Neural progenitor cell (in vitro differentiated cells): ENCODE measurements at regions not wholly inside any gene's neighbourhood (a gene's known extent, or its start where the extent isn't known, plus 50 kb on each side); places are given as distances from the start of the nearest gene placed in this dataset.

Experiments
- DNase-seq: peaks from one replicate; pipeline ENCODE4 v3.0.0-alpha.2; 2016; ENCODE audit warnings: low spot score
- H2AFZ ChIP-seq: fragments of 200-600 bp; sonication (generic); replicated peaks from 2 replicates; pipeline ENCODE4 v1.6.1; 2016; ENCODE audit warnings: antibody characterized with exemption
- H3F3A ChIP-seq: fragments of 200-600 bp; sonication (generic); 2 replicates; pipeline ENCODE4 v1.6.1; 2016; ENCODE audit warnings: antibody characterized with exemption, low read depth
- H3K27ac ChIP-seq: fragments of 200-600 bp; sonication (generic); 2 replicates; pipeline ENCODE4 v1.5.1; 2016; ENCODE audit warnings: mild to moderate bottlenecking
- H3K27me3 ChIP-seq: fragments of 200-600 bp; sonication (generic); 2 replicates; pipeline ENCODE4 v1.6.1; 2016; ENCODE audit warnings: mild to moderate bottlenecking, moderate library complexity
- H3K36me3 ChIP-seq: fragments of 200-600 bp; sonication (generic); 2 replicates; pipeline ENCODE4 v1.5.1; 2016
- H3K4me1 ChIP-seq: fragments of 200-600 bp; sonication (generic); 2 replicates; pipeline ENCODE4 v1.6.1; 2016; ENCODE audit warnings: mixed run types
- H3K4me2 ChIP-seq: fragments of 200-600 bp; sonication (generic); 2 replicates; pipeline ENCODE4 v1.6.1; 2016
- H3K4me3 ChIP-seq: fragments of 200-600 bp; sonication (generic); 2 replicates; pipeline ENCODE4 v1.5.1; 2016
- H3K79me2 ChIP-seq: fragments of 200-600 bp; sonication (generic); 2 replicates; pipeline ENCODE4 v1.6.1; 2016; ENCODE audit warnings: low read depth
- H3K9ac ChIP-seq: fragments of 200-600 bp; sonication (generic); 2 replicates; pipeline ENCODE4 v1.6.1; 2016
- H3K9me3 ChIP-seq: fragments of 200-600 bp; sonication (generic); 2 replicates; pipeline ENCODE4 v1.5.1; 2016; ENCODE audit warnings: low read depth
- H4K20me1 ChIP-seq: fragments of 200-600 bp; sonication (generic); 2 replicates; pipeline ENCODE4 v1.6.1; 2016; ENCODE audit warnings: low read depth
- H3K27ac Mint-ChIP-seq: 3 replicates; pipeline ENCODE4 v1.8.0; 2021; ENCODE audit warnings: mixed read lengths
- H3K27me3 Mint-ChIP-seq: 2 replicates; pipeline ENCODE4 v1.8.0; 2022; ENCODE audit warnings: low read depth, mild to moderate bottlenecking, inconsistent platforms, moderate library complexity, mixed read lengths; ENCODE audit not compliant: insufficient read depth
- H3K36me3 Mint-ChIP-seq: 3 replicates; pipeline ENCODE4 v1.8.0; 2021; ENCODE audit warnings: mixed read lengths
- H3K4me1 Mint-ChIP-seq: 3 replicates; pipeline ENCODE4 v1.8.0; 2021; ENCODE audit warnings: mixed read lengths
- H3K4me3 Mint-ChIP-seq: 3 replicates; pipeline ENCODE4 v1.8.0; 2021; ENCODE audit warnings: mild to moderate bottlenecking, moderate library complexity, mixed read lengths
- H3K9me3 Mint-ChIP-seq: 3 replicates; pipeline ENCODE4 v1.8.0; 2020; ENCODE audit warnings: mixed read lengths
- CTCF ChIP-seq: fragments of 200-600 bp; sonication (generic); IDR thresholded peaks from 2 replicates; pipeline ENCODE4 v1.5.1; 2017; ENCODE audit warnings: antibody characterized with exemption, mild to moderate bottlenecking
- EZH2 ChIP-seq: fragments of 200-600 bp; sonication (generic); IDR thresholded peaks from 2 replicates; pipeline ENCODE4 v1.6.1; 2017; ENCODE audit warnings: antibody characterized with exemption, mild to moderate bottlenecking, moderate library complexity
- EZH2phosphoT487 ChIP-seq: fragments of 200-600 bp; sonication (generic); IDR thresholded peaks from 2 replicates; pipeline ENCODE4 v1.6.1; 2017; ENCODE audit warnings: antibody characterized with exemption

GRCh38 chr2:146119586-146119985 lies 1599.7 kb upstream of the ZEB2 start:
- TF ChIP-seq CTCF (no peak), EZH2 (no peak), EZH2phosphoT487 (no peak)
- Histone ChIP-seq H3K36me3 (no peaks in the 10 kb centered on the region), H2AFZ (peak overlapping the region; percentile 0), H3K27ac (no peak overlapping the region), H3K9me3 (no peaks in the 10 kb centered on the region), H3K79me2 (no peaks in the 10 kb centered on the region), H3K4me1 (no peaks in the 10 kb centered on the region), H3K9ac (no peak overlapping the region), H3F3A (no peaks in the 10 kb centered on the region), H3K27me3 (no peaks in the 10 kb centered on the region), H3K4me3 (no peak overlapping the region), H3K4me2 (no peak overlapping the region), H4K20me1 (no peaks in the 10 kb centered on the region)
- Mint-ChIP-seq H3K4me1 (peaks cover 3% of the 10 kb centered on the region), H3K9me3 (no peaks in the 10 kb centered on the region), H3K27me3 (no peaks in the 10 kb centered on the region), H3K4me3 (no peak overlapping the region), H3K27ac (no peak overlapping the region), H3K36me3 (no peaks in the 10 kb centered on the region)
- DNase-seq = no peak

GRCh38 chr2:146108993-146109392 lies 1589.1 kb upstream of the ZEB2 start:
- H3K27me3 Mint-ChIP-seq = no peaks in the 10 kb centered on the region
- no peak for TF ChIP-seq EZH2
- no peak for TF ChIP-seq EZH2phosphoT487
- TF ChIP-seq CTCF = no peak
- no peaks in the 10 kb centered on the region for H3K4me1 ChIP-seq
- H3K36me3 ChIP-seq = no peaks in the 10 kb centered on the region
- H3K27ac ChIP-seq = no peak overlapping the region
- H3K9me3 Mint-ChIP-seq = no peaks in the 10 kb centered on the region
- no peak overlapping the region for H3K9ac ChIP-seq
- no peak overlapping the region for H3K4me2 ChIP-seq
- no peak overlapping the region for H2AFZ ChIP-seq
- no peak overlapping the region for H3K4me3 ChIP-seq
- no peaks in the 10 kb centered on the region for H4K20me1 ChIP-seq
- no peaks in the 10 kb centered on the region for H3K36me3 Mint-ChIP-seq
- H3K4me1 Mint-ChIP-seq = no peaks in the 10 kb centered on the region
- H3K4me3 Mint-ChIP-seq = no peak overlapping the region
- no peak overlapping the region for H3K27ac Mint-ChIP-seq
- DNase-seq = no peak
- no peaks in the 10 kb centered on the region for H3K27me3 ChIP-seq
- no peaks in the 10 kb centered on the region for H3K79me2 ChIP-seq
- H3K9me3 ChIP-seq = no peaks in the 10 kb centered on the region
- H3F3A ChIP-seq = no peaks in the 10 kb centered on the region

DNA sequence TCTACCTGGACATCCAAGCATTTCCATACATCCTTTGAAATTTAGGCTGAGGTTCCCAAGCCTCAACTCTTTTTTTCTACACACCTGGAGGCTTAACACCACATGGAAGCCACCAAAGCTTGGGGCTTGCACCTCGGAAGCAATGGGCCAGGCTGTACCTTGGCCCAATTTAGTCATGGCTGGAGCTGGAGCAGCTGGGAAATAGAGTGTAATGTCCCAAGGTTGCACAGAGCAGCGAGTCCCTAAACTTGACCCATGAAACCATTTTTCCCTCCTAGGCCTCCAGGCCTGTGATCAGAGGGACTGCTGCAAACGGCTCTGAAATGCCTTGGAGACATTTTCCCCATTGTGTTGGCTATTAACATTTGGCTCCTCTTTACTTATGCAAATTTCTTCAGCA lies 1574.3 kb upstream of the ZEB2 start:
- Histone ChIP-seq H3K4me2 (no peak overlapping the region), H3F3A (no peaks in the 10 kb centered on the region), H2AFZ (no peak overlapping the region), H3K36me3 (no peaks in the 10 kb centered on the region), H3K9ac (no peak overlapping the region), H3K9me3 (peaks cover 4% of the 10 kb centered on the region), H3K27ac (no peak overlapping the region), H3K27me3 (no peaks in the 10 kb centered on the region), H3K79me2 (no peaks in the 10 kb centered on the region), H4K20me1 (no peaks in the 10 kb centered on the region), H3K4me3 (no peak overlapping the region), H3K4me1 (no peaks in the 10 kb centered on the region)
- H3K36me3 Mint-ChIP-seq = no peaks in the 10 kb centered on the region
- TF ChIP-seq EZH2 = no peak
- no peak for TF ChIP-seq EZH2phosphoT487
- TF ChIP-seq CTCF = no peak
- H3K4me1 Mint-ChIP-seq = no peaks in the 10 kb centered on the region
- no peak for DNase-seq
- H3K9me3 Mint-ChIP-seq = peaks cover 31% of the 10 kb centered on the region
- H3K4me3 Mint-ChIP-seq = no peak overlapping the region
- H3K27me3 Mint-ChIP-seq = peaks cover 4% of the 10 kb centered on the region
- H3K27ac Mint-ChIP-seq = no peak overlapping the region

DNA sequence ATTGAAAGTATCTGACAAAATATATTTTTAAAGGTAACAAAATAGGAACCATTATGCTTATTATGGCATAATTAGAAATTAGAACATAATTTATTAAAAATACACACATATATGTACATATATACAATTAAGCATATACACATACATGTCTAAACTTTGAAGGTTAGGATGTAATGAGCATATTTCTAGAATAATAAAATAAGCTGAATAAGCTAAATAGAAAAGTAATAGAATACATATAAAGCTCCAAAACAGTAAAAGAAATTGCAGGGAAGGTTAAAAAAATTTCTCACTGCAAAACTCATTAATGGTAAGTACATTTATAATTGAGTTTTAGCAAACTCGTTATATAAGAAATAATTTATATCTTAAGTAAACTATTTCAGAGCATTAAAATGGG lies 1561.5 kb upstream of the ZEB2 start:
- H3K36me3 Mint-ChIP-seq = no peaks in the 10 kb centered on the region
- H2AFZ ChIP-seq = no peak overlapping the region
- H3K27ac Mint-ChIP-seq = no peak overlapping the region
- no peak for TF ChIP-seq CTCF
- TF ChIP-seq EZH2phosphoT487 = no peak
- no peaks in the 10 kb centered on the region for H3K27me3 Mint-ChIP-seq
- H3K4me2 ChIP-seq = no peak overlapping the region
- H3K36me3 ChIP-seq = no peaks in the 10 kb centered on the region
- no peaks in the 10 kb centered on the region for H3K4me1 ChIP-seq
- DNase-seq = no peak
- no peaks in the 10 kb centered on the region for H3F3A ChIP-seq
- no peaks in the 10 kb centered on the region for H3K9me3 Mint-ChIP-seq
- no peak overlapping the region for H3K4me3 ChIP-seq
- no peaks in the 10 kb centered on the region for H3K9me3 ChIP-seq
- H3K27me3 ChIP-seq = no peaks in the 10 kb centered on the region
- no peaks in the 10 kb centered on the region for H4K20me1 ChIP-seq
- no peak overlapping the region for H3K9ac ChIP-seq
- H3K27ac ChIP-seq = no peak overlapping the region
- no peaks in the 10 kb centered on the region for H3K79me2 ChIP-seq
- H3K4me3 Mint-ChIP-seq = no peak overlapping the region
- H3K4me1 Mint-ChIP-seq = no peaks in the 10 kb centered on the region
